SU-DHL-6 (cell line): ENCODE measurements at regions not wholly inside any gene's neighbourhood (a gene's known extent, or its start where the extent isn't known, plus 50 kb on each side); places are given as distances from the start of the nearest gene placed in this dataset.

Source experiments
- CTCF ChIP-seq: fragments of 200-600 bp; sonication (generic); IDR thresholded peaks from one replicate; pipeline ENCODE4 v1.5.1; 2017; ENCODE audit warnings: antibody characterized with exemption, mild to moderate bottlenecking, low read length, moderate library complexity; ENCODE audit not compliant: insufficient read depth, poor library complexity, severe bottlenecking
- EZH2phosphoT487 ChIP-seq: fragments of 200-600 bp; sonication (generic), shearing (Covaris generic); conservative IDR thresholded peaks from 2 replicates; pipeline ENCODE4 v1.6.1; 2018; ENCODE audit warnings: mild to moderate bottlenecking, antibody characterized with exemption, low read length, moderate library complexity, mixed read lengths

- no peak for TF ChIP-seq CTCF
- no peak for TF ChIP-seq EZH2phosphoT487
Measured at GRCh38 chr16:82236875-82237274, 66.9 kb upstream of the MPHOSPH6 start.
